ENCODE measurements at regions not wholly inside any gene's neighbourhood (a gene's known extent, or its start where the extent isn't known, plus 50 kb on each side); places are given as distances from the start of the nearest gene placed in this dataset.

DNA sequence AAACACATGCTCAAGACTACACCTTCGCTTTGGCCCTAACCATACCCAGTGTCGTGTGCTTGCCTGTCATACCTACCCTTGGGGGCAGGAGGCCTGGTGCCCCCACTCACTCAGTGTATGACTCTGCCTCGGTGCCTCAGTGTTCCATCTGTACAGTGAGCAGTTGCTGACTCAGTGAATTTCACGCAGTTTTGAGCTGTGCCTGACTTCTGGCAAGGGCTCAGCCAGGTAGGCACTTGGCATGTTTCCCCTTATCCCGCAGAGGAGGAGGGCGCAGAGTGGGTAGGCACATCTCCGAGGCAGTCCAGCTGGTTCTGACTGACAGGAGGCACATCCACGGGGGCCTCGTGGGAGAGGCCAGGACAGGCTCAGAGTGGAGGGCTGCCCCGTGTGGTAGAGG, 148.9 kb upstream of the CIBAR2 start:
- Histone ChIP-seq H3K9me3 (ENCODE audit: control insufficient read depth, insufficient read depth, low read length) (no peaks in the 10 kb centered on the region), H2AFZ (replicated peaks; ENCODE audit: low read length, poor library complexity) (no peak overlapping the region), H4K20me1 (ENCODE audit: insufficient read depth, low read length) (peaks cover 86% of the 10 kb centered on the region), H2BK120ac (ENCODE audit: low read depth, low read length) (no peak overlapping the region), H3K4me1 (ENCODE audit: control insufficient read depth, insufficient read depth, low read length) (peaks cover 5% of the 10 kb centered on the region; the same call in 1 of the 2 replicates), H3K4ac (ENCODE audit: low read depth, low read length) (no peak overlapping the region), H3K4me3 (ENCODE audit: insufficient read depth, low read depth, low read length) (no peak overlapping the region), H2BK20ac (ENCODE audit: low read depth, low read length) (no peak overlapping the region), H3K27ac (ENCODE audit: insufficient read depth, low read length) (no peak overlapping the region), H3K18ac (ENCODE audit: low read depth, low read length) (no peak overlapping the region), H4K8ac (ENCODE audit: low read depth in 2 of 2, low read length in 2 of 2) (no peak overlapping the region), H3K27me3 (ENCODE audit: control insufficient read depth, insufficient read depth, low read length) (no peaks in the 10 kb centered on the region), H3K36me3 (ENCODE audit: control insufficient read depth, insufficient read depth, low read length) (no peaks in the 10 kb centered on the region), H4K91ac (ENCODE audit: insufficient read depth, low read depth, low read length) (no peak overlapping the region), H2BK5ac (ENCODE audit: low read depth, low read length, poor library complexity, severe bottlenecking) (no peak overlapping the region), H3K79me1 (ENCODE audit: low read depth in 1 of 2, low read length in 2 of 2) (peaks cover 24 to 67% of the 10 kb centered on the region in 2 experiments), H2AK9ac (replicated peaks; ENCODE audit: low read depth, low read length, poor library complexity) (no peak overlapping the region), H3K23ac (ENCODE audit: low read depth, low read length) (no peak overlapping the region), H4K5ac (ENCODE audit: low read depth, low read length) (no peak overlapping the region), H3K9me1 (ENCODE audit: insufficient read depth, low read length) (no peaks in the 10 kb centered on the region), H3K56ac (ENCODE audit: extremely low read depth, insufficient read depth, low read length) (no peak overlapping the region), H2AK5ac (ENCODE audit: low read depth, low read length) (no peak overlapping the region), H3K9ac (ENCODE audit: low read depth, low read length) (no peak overlapping the region), H2BK15ac (ENCODE audit: low read depth, low read length) (no peak overlapping the region), H3K4me2 (ENCODE audit: low read depth, low read length) (no peak overlapping the region), H3K14ac (replicated peaks; ENCODE audit: low read depth, low read length) (no peak overlapping the region)
- ATAC-seq (ENCODE audit: low read depth) (no peak), DNase-seq (no peak)
- WGBS, 2 experiments (ENCODE audit: extremely low coverage in 2 of 2, insufficient read length in 1 of 2), result 88% methylated on average over 10 of the region's 10 CpGs; no CpG with 5 or more reads in 1 of the 2 experiments
- POLR2A ChIA-PET (ENCODE audit: unreplicated experiment), result no interaction called here
- BruUV-seq (replicated peaks), result no TSS peak
- CTCF ChIA-PET, result no interaction called here
- in situ Hi-C loops (cut with MboI; ENCODE audit: low sequenced_read_pairs), result no loop called here
- TF ChIP-seq MAZ (IDR thresholded peaks at IDR 0.05; ENCODE audit: borderline replicate concordance, low read depth, low read length), result no peak
- TF ChIP-seq MAFK (IDR thresholded peaks at IDR 0.05; ENCODE audit: low read depth, low read length), result peak; percentile 76
- intact Hi-C loops (cut with micrococcal nuclease), result no loop called here
- dilution Hi-C loops (cut with HindIII; ENCODE audit: low sequenced_read_pairs, unreplicated experiment), result no loop called here

All from IMR-90 (cell line).